Gastroesophageal sphincter (tissue), 3 donors: ENCODE measurements at regions not wholly inside any gene's neighbourhood (a gene's known extent, or its start where the extent isn't known, plus 50 kb on each side); places are given as distances from the start of the nearest gene placed in this dataset.

Experiments used
- POLR2A ChIP-seq, 2 donors: fragments of 450-650 bp; IDR thresholded peaks; one replicate each; pipeline ENCODE4 v1.6.1; 2017; ENCODE audit warnings: antibody characterized with exemption in 2 of 2, mild to moderate bottlenecking in 2 of 2, moderate library complexity in 1 of 2
- TF ChIP-seq, protein P1 (sequence below), 4 experiments: fragments of 200-600 bp in 2 of 4; fragments of 450-650 bp in 2 of 4; sonication (generic) in 1 of 4; IDR thresholded peaks; one replicate each; pipeline ENCODE4 v1.5.1; 2017 to 2019; ENCODE audit warnings: antibody characterized with exemption in 4 of 4, mild to moderate bottlenecking in 2 of 4, moderate library complexity in 2 of 4

- TF ChIP-seq, protein P1, sequence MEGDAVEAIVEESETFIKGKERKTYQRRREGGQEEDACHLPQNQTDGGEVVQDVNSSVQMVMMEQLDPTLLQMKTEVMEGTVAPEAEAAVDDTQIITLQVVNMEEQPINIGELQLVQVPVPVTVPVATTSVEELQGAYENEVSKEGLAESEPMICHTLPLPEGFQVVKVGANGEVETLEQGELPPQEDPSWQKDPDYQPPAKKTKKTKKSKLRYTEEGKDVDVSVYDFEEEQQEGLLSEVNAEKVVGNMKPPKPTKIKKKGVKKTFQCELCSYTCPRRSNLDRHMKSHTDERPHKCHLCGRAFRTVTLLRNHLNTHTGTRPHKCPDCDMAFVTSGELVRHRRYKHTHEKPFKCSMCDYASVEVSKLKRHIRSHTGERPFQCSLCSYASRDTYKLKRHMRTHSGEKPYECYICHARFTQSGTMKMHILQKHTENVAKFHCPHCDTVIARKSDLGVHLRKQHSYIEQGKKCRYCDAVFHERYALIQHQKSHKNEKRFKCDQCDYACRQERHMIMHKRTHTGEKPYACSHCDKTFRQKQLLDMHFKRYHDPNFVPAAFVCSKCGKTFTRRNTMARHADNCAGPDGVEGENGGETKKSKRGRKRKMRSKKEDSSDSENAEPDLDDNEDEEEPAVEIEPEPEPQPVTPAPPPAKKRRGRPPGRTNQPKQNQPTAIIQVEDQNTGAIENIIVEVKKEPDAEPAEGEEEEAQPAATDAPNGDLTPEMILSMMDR (IDR thresholded peaks at IDR 0.05) = no peak
- TF ChIP-seq POLR2A (IDR thresholded peaks at IDR 0.05) = no peak
Observed at GRCh38 chr11:32171445-32171844, 80.6 kb downstream of the RCN1 start.
